AG09309 (cell line): ENCODE measurements at regions not wholly inside any gene's neighbourhood (a gene's known extent, or its start where the extent isn't known, plus 50 kb on each side); places are given as distances from the start of the nearest gene placed in this dataset.

Experiments used
- DNase-seq: peaks from one replicate; pipeline ENCODE4 v3.0.0-alpha.2; 2010; ENCODE audit warnings: low read depth
- H3K4me3 ChIP-seq: 2 replicates; pipeline ENCODE4 v1.5.1; 2011; ENCODE audit warnings: mild to moderate bottlenecking, low read depth, low read length, moderate library complexity; ENCODE audit not compliant: control insufficient read depth
- TF ChIP-seq, protein P1 (sequence below): IDR thresholded peaks from 2 replicates; pipeline ENCODE4 v1.5.1; 2011; ENCODE audit warnings: mild to moderate bottlenecking, low read depth, low read length, inconsistent platforms; ENCODE audit not compliant: insufficient read depth, control insufficient read depth; ENCODE audit errors: missing control alignments

DNA sequence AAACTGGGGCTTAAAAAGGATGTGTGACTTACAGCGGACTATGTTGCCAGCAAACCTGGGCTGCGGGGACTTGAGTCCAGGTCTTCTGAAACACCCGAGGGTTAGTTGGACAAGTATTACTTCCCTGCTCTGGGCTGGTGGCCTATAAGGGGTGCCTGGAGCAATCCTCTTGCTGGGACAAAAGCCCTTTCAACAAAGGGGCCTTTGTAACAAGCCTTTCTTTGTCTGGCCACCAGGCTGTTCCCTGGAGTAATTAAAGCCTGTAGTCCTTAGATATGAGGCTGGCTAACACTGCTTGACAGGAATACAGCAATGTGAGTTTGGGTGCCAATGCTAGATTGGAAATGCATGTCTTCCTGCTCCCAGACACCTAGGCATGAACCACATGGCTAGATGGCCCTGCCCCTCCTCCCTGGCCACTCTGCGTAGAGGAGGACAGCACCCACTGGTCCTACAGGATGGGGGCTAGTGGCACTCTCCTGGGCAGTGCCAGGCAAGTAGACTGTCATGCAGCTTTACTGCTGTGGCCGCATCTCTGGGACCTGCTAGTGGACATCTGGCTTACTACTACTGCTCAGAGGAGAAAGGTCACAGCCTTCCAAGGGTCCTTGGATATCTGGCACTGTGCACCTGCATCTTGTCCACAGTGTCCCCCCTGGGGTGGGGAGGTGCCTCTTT lies 343.1 kb downstream of the ZSWIM6 start:
- TF ChIP-seq, protein P1, sequence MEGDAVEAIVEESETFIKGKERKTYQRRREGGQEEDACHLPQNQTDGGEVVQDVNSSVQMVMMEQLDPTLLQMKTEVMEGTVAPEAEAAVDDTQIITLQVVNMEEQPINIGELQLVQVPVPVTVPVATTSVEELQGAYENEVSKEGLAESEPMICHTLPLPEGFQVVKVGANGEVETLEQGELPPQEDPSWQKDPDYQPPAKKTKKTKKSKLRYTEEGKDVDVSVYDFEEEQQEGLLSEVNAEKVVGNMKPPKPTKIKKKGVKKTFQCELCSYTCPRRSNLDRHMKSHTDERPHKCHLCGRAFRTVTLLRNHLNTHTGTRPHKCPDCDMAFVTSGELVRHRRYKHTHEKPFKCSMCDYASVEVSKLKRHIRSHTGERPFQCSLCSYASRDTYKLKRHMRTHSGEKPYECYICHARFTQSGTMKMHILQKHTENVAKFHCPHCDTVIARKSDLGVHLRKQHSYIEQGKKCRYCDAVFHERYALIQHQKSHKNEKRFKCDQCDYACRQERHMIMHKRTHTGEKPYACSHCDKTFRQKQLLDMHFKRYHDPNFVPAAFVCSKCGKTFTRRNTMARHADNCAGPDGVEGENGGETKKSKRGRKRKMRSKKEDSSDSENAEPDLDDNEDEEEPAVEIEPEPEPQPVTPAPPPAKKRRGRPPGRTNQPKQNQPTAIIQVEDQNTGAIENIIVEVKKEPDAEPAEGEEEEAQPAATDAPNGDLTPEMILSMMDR = peak; percentile 22
- no peak for DNase-seq
- no peak overlapping the region for H3K4me3 ChIP-seq

DNA sequence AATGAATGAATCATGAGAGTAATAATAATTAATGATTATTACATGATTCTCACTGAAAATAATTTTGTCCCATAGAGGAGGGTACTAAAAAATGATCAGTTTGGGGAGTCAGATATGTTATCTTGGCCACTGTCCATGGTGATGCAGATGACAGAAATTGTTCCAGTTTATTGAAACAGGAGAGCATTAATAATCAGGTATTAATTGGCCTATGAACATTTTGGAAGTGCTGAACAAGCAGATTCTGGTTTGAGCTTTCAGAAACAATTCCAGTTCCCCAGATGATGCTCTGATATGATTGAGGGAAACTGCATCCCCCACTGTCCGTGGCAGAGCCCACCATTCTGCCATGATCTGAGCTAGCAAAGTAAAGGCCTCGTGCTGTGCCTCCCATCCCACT lies 345.2 kb downstream of the ZSWIM6 start:
- no peak for DNase-seq
- H3K4me3 ChIP-seq = no peak overlapping the region
- TF ChIP-seq, protein P1 = no peak

DNA sequence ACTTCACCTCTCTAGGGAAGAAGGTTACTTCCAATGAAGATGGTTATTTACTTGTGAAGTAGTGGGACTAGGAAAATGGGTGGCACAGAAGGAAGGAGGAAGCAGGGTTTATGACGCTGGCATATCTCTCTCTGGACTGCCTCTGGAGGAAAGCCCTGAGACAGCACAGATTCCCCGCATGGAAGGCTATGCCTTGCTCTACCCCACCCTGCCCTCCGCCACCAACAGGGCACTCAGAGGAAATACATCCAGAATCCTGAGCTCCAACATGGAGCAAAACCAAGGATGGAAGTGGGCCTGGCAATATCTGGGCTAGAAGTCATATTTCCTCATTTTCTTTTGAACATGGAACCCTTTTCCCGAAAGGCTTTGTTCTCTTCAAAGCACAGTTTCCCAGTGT lies 346.9 kb downstream of the ZSWIM6 start:
- DNase-seq = no peak
- H3K4me3 ChIP-seq = no peak overlapping the region
- TF ChIP-seq, protein P1 = no peak

- H3K4me3 ChIP-seq = no peak overlapping the region
- no peak for DNase-seq
- TF ChIP-seq, protein P1 = no peak
These were observed 347.5 kb downstream of the ZSWIM6 start for GRCh38 chr5:61679562-61679961.

- no peak for DNase-seq
- TF ChIP-seq, protein P1 = no peak
These were observed 348.2 kb downstream of the ZSWIM6 start for GRCh38 chr5:61680247-61680646.

DNA sequence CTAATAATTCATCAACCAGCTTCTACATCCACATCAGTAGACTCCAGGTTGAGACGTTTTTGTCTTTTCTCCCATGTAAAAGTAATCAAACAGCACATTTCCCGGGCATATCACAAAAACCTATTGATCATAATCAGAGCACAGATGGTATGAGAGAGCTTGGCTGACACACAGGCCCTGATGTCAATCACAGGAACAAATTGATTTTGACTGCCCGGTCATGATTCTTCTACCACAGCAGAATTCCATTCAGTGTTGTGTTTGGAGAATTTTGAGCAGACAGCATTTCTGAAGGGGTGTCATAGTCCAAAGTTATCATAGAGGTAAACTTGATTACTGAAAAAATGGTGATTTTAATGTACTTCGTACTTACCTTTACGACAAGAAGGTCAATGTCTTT lies 351.1 kb downstream of the ZSWIM6 start:
- TF ChIP-seq, protein P1 = no peak
- no peak overlapping the region for H3K4me3 ChIP-seq
- no peak for DNase-seq

More at GRCh38 chr5:61680247-61680646, 348.2 kb downstream of the ZSWIM6 start:
- no peak overlapping the region for H3K4me3 ChIP-seq
